ENCODE measurements at regions not wholly inside any gene's neighbourhood (a gene's known extent, or its start where the extent isn't known, plus 50 kb on each side); places are given as distances from the start of the nearest gene placed in this dataset.

DNA sequence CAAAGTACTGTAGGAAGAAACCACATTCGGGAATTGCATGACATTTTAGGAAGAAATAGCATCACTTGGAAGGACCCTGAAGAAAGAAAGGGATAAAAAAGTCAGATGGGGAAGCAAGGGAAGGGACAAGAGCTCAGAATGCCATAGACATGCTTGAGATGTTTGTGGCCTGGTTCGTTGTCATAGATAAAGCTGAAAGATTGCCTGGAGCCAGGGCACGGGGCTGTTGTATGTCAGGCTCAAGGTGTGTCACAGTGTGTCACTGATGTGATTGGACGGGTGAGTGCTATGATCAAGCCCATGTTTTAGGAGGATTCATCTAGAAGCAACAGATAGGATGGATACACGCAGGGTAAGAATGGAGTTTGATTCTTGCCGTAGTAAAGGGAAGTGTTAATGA is 216.2 kb upstream of the SOX4 start:
- intact Hi-C loops (cut with micrococcal nuclease; ENCODE audit: unreplicated experiment) (no loop called here), in situ Hi-C loops (cut with HindIII; ENCODE audit: low pct_unique_long_range_greater_than_20kb, low sequenced_read_pairs) (no loop called here)
- ATAC-seq (no peak), DNase-seq (ENCODE audit: low read depth, low spot score) (no peak)
- BruUV-seq (replicated peaks): no TSS peak
- CTCF ChIA-PET: no interaction called here
- TF ChIP-seq TCF7L2 (IDR thresholded peaks at IDR 0.05; ENCODE audit: low read depth, low read length) (no peak), SIN3A (IDR thresholded peaks at IDR 0.05; ENCODE audit: borderline replicate concordance, insufficient read depth, low read depth, low read length) (no peak), POLR2AphosphoS5 (IDR thresholded peaks at IDR 0.05; ENCODE audit: low read depth, low read length) (no peak)
- TF ChIP-seq, protein P1, sequence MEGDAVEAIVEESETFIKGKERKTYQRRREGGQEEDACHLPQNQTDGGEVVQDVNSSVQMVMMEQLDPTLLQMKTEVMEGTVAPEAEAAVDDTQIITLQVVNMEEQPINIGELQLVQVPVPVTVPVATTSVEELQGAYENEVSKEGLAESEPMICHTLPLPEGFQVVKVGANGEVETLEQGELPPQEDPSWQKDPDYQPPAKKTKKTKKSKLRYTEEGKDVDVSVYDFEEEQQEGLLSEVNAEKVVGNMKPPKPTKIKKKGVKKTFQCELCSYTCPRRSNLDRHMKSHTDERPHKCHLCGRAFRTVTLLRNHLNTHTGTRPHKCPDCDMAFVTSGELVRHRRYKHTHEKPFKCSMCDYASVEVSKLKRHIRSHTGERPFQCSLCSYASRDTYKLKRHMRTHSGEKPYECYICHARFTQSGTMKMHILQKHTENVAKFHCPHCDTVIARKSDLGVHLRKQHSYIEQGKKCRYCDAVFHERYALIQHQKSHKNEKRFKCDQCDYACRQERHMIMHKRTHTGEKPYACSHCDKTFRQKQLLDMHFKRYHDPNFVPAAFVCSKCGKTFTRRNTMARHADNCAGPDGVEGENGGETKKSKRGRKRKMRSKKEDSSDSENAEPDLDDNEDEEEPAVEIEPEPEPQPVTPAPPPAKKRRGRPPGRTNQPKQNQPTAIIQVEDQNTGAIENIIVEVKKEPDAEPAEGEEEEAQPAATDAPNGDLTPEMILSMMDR (IDR thresholded peaks at IDR 0.05): no peak
- TF ChIP-seq, protein P2, sequence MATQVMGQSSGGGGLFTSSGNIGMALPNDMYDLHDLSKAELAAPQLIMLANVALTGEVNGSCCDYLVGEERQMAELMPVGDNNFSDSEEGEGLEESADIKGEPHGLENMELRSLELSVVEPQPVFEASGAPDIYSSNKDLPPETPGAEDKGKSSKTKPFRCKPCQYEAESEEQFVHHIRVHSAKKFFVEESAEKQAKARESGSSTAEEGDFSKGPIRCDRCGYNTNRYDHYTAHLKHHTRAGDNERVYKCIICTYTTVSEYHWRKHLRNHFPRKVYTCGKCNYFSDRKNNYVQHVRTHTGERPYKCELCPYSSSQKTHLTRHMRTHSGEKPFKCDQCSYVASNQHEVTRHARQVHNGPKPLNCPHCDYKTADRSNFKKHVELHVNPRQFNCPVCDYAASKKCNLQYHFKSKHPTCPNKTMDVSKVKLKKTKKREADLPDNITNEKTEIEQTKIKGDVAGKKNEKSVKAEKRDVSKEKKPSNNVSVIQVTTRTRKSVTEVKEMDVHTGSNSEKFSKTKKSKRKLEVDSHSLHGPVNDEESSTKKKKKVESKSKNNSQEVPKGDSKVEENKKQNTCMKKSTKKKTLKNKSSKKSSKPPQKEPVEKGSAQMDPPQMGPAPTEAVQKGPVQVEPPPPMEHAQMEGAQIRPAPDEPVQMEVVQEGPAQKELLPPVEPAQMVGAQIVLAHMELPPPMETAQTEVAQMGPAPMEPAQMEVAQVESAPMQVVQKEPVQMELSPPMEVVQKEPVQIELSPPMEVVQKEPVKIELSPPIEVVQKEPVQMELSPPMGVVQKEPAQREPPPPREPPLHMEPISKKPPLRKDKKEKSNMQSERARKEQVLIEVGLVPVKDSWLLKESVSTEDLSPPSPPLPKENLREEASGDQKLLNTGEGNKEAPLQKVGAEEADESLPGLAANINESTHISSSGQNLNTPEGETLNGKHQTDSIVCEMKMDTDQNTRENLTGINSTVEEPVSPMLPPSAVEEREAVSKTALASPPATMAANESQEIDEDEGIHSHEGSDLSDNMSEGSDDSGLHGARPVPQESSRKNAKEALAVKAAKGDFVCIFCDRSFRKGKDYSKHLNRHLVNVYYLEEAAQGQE (IDR thresholded peaks at IDR 0.05; ENCODE audit: insufficient read depth in 1 of 2, low read depth in 2 of 2, low read length in 1 of 2): no peak
- no peak overlapping the region for H3K27ac ChIP-seq (ENCODE audit: low read length)
- H3K4me1 ChIP-seq (ENCODE audit: control insufficient read depth, insufficient read depth, low read length): no peaks in the 10 kb centered on the region
- H3K27me3 ChIP-seq (ENCODE audit: control insufficient read depth, insufficient read depth, low read length): no peaks in the 10 kb centered on the region
- no peak overlapping the region for H3K4me3 ChIP-seq (ENCODE audit: low read depth in 2 of 2, low read length in 2 of 2)
- no peaks in the 10 kb centered on the region for H3K36me3 ChIP-seq (ENCODE audit: control insufficient read depth, insufficient read depth, low read length)
- POLR2A ChIA-PET: no interaction called here
- H3K9me3 ChIP-seq (ENCODE audit: control insufficient read depth, insufficient read depth, low read depth, low read length): no peaks in the 10 kb centered on the region

DNA sequence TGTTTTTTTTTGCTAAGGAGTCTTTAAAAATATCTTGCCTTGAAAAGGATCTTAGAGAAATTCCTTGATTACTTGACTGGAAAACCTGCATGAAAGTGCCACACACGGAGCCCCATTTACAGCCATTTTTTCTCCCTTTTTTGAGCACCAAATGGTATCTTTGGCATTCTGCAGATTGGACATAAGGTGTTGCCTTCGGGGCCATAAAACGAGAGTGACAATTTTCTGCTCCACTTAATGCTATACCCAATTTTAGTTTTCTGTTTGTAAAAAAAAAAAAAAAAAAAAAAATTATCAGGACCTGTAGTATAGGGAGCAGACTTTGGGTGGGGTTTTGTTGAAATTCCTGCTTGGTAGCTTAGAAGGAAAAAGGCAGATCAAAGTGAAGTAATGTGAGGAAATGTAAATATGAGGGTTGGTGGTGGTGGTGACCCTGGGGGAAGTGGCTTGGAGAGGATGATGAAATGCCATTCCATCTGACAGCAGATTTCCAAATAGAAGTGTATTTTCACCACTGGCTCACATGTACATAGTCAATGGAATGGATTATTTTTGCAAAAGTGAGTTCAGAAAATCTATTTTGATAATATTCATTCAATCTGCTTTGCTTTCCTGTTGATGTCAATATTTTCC is 212.1 kb upstream of the SOX4 start:
- ATAC-seq (no peak), DNase-seq (ENCODE audit: low read depth, low spot score) (no peak)
- ChIA-PET POLR2A (no interaction called here), CTCF (no interaction called here)
- Histone ChIP-seq H3K4me1 (ENCODE audit: control insufficient read depth, insufficient read depth, low read length) (no peaks in the 10 kb centered on the region), H3K27me3 (ENCODE audit: control insufficient read depth, insufficient read depth, low read length) (no peaks in the 10 kb centered on the region), H3K36me3 (ENCODE audit: control insufficient read depth, insufficient read depth, low read length) (no peaks in the 10 kb centered on the region), H3K27ac (ENCODE audit: low read length) (no peak overlapping the region), H3K9me3 (ENCODE audit: control insufficient read depth, insufficient read depth, low read depth, low read length) (no peaks in the 10 kb centered on the region), H3K4me3 (ENCODE audit: low read depth in 2 of 2, low read length in 2 of 2) (no peak overlapping the region)
- in situ Hi-C loops (cut with HindIII; ENCODE audit: low pct_unique_long_range_greater_than_20kb, low sequenced_read_pairs): no loop called here
- TF ChIP-seq TCF7L2 (IDR thresholded peaks at IDR 0.05; ENCODE audit: low read depth, low read length): no peak
- TF ChIP-seq, protein P1 (IDR thresholded peaks at IDR 0.05): no peak
- no TSS peak for BruUV-seq (replicated peaks)
- intact Hi-C loops (cut with micrococcal nuclease; ENCODE audit: unreplicated experiment): no loop called here
